ENCODE measurements at regions not wholly inside any gene's neighbourhood (a gene's known extent, or its start where the extent isn't known, plus 50 kb on each side); places are given as distances from the start of the nearest gene placed in this dataset.

- no peak for TF ChIP-seq MAX (IDR thresholded peaks at IDR 0.05; ENCODE audit: low read depth, low read length)
- no peak for TF ChIP-seq CTCF (IDR thresholded peaks at IDR 0.05; ENCODE audit: low read depth, low read length)
Observed at GRCh38 chr5:174427304-174427703, 297.1 kb upstream of the MSX2 start.
